Pons (tissue), 1 donor: ENCODE measurements at regions not wholly inside any gene's neighbourhood (a gene's known extent, or its start where the extent isn't known, plus 50 kb on each side); places are given as distances from the start of the nearest gene placed in this dataset.
A peak's percentile ranks its signal among the peaks of the same experiment; 100 is the strongest.
"Not testable (repeated sequence)": the region's sequence is repeated elsewhere in the genome, so short reads cannot be mapped to it uniquely, and the experiment has no call there.

Source experiments
- DNase-seq: peaks from one replicate; pipeline ENCODE4 v3.0.0-alpha.2; 2016; ENCODE audit warnings: low spot score

- no peak for DNase-seq
Observed at GRCh38 chr2:147607379-147607778, 237.4 kb upstream of the ACVR2A start.

GRCh38 chr2:147603876-147604275 lies 241.0 kb upstream of the ACVR2A start:
- DNase-seq = no peak

GRCh38 chr2:147603447-147603846 lies 241.4 kb upstream of the ACVR2A start:
- no peak for DNase-seq

- no peak for DNase-seq
Observed at GRCh38 chr2:147600646-147601045, 244.2 kb upstream of the ACVR2A start.

GRCh38 chr2:147600223-147600622 lies 244.6 kb upstream of the ACVR2A start:
- no peak for DNase-seq

- no peak for DNase-seq
Observed at GRCh38 chr2:147595200-147595599, 249.6 kb upstream of the ACVR2A start.

- DNase-seq = no peak
Observed at GRCh38 chr2:147594038-147594437, 250.8 kb upstream of the ACVR2A start.

GRCh38 chr2:147592784-147593183 lies 252.0 kb upstream of the ACVR2A start:
- not testable (repeated sequence) for DNase-seq

- DNase-seq = no peak
Observed at GRCh38 chr2:147589127-147589526, 255.7 kb upstream of the ACVR2A start.

GRCh38 chr2:147588191-147588590 lies 256.6 kb upstream of the ACVR2A start:
- DNase-seq = no peak

GRCh38 chr2:147578529-147578928 lies 266.3 kb upstream of the ACVR2A start:
- no peak for DNase-seq

GRCh38 chr2:147577998-147578380 lies 266.8 kb upstream of the ACVR2A start:
- DNase-seq = no peak

GRCh38 chr2:147577323-147577997 lies 267.4 kb upstream of the ACVR2A start:
- DNase-seq = no peak

- no peak for DNase-seq
Observed at GRCh38 chr2:147575106-147575505, 269.7 kb upstream of the ACVR2A start.

GRCh38 chr2:147572622-147573021 lies 272.2 kb upstream of the ACVR2A start:
- no peak for DNase-seq

- DNase-seq = no peak
Observed at GRCh38 chr2:147569426-147569825, 275.4 kb upstream of the ACVR2A start.

GRCh38 chr2:147568109-147568508 lies 276.7 kb upstream of the ACVR2A start:
- DNase-seq = no peak

- no peak for DNase-seq
Observed at GRCh38 chr2:147567136-147567535, 277.7 kb upstream of the ACVR2A start.

- peak; percentile 11 for DNase-seq
Observed at GRCh38 chr2:147560810-147561535, 283.9 kb upstream of the ACVR2A start.

GRCh38 chr2:147559070-147559725 lies 285.6 kb upstream of the ACVR2A start:
- no peak for DNase-seq

- DNase-seq = no peak
Observed at GRCh38 chr2:147558620-147559019, 286.2 kb upstream of the ACVR2A start.

- no peak for DNase-seq
Observed at GRCh38 chr2:147554521-147555107, 290.2 kb upstream of the ACVR2A start.

GRCh38 chr2:147553775-147554271 lies 291.0 kb upstream of the ACVR2A start:
- DNase-seq = no peak
